K562 (cell line): ENCODE measurements at regions not wholly inside any gene's neighbourhood (a gene's known extent, or its start where the extent isn't known, plus 50 kb on each side); places are given as distances from the start of the nearest gene placed in this dataset.

Experiments
- ATAC-seq: fragments of 200-7000 bp; cut with Tn5 transposase; 3 replicates; pipeline ENCODE4 v1.9.1; 2020; ENCODE audit warnings: moderate library complexity
- BruUV-seq: library from RNA; stranded (reverse); fragments of 400-500 nt; replicated peaks from 2 replicates; lab custom pipeline; 2021; lab: Mats Ljungman, UMichigan
- CTCF ChIA-PET: fragments of 300-600 bp; formaldehyde crosslinking; extraction: SDS; loops from one replicate; lab custom pipeline; 2021; ENCODE audit warnings: low intra/inter-chr PET ratio; lab: Yijun Ruan, JAX
- POLR2A ChIA-PET: fragments of 300-600, 350-650 bp; sonication (Branson Sonifier 250); formaldehyde crosslinking; extraction: SDS; loops from one replicate; lab custom pipeline; 2021; ENCODE audit warnings: antibody characterized with exemption, inconsistent platforms; lab: Yijun Ruan, JAX
- DNase-seq, 4 experiments: peaks; one replicate each; pipeline versions ENCODE4 v3.0.0 to v3.0.0-alpha.2; 2011 to 2018; ENCODE audit warnings: low spot score in 3 of 4, mixed read lengths in 3 of 4; ENCODE audit errors: extremely low read depth in 1 of 4
- FAIRE-seq: peaks from 2 replicates; lab custom pipeline; 2011; peaks lifted over from hg19 to GRCh38; lab: Jason Lieb, UNC
- H2AFZ ChIP-seq: 2 replicates; pipeline ENCODE4 v1.6.0; 2011; ENCODE audit warnings: low read depth, low read length, control low read depth, inconsistent platforms
- H3K27ac ChIP-seq: fragments of 200-600 bp; 3 replicates; pipeline ENCODE4 v1.8.0; 2011; ENCODE audit warnings: low read depth, mild to moderate bottlenecking, control low read depth, inconsistent platforms, low read length, moderate library complexity, mixed read lengths; ENCODE audit errors: extremely low read depth
- H3K27me3 ChIP-seq, 2 experiments: fragments of 300-600 bp in 1 of 2; 2 replicates in 1 of 2; 3 replicates in 1 of 2; pipeline versions ENCODE4 v1.6.0 to v1.8.0; 2011; ENCODE audit warnings: inconsistent platforms in 2 of 2, low read length in 2 of 2, mild to moderate bottlenecking in 1 of 2, mixed read lengths in 1 of 2, moderate library complexity in 1 of 2; ENCODE audit not compliant: control insufficient read depth in 2 of 2, insufficient read depth in 2 of 2
- H3K36me3 ChIP-seq: fragments of 300-600 bp; 3 replicates; pipeline ENCODE4 v1.8.0; 2011; ENCODE audit warnings: mild to moderate bottlenecking, low read length, inconsistent platforms; ENCODE audit not compliant: control insufficient read depth, insufficient read depth
- H3K4me1 ChIP-seq, 2 experiments: fragments of 200-600 bp in 1 of 2; replicated peaks in 1 of 2; 2 replicates in 1 of 2; 3 replicates in 1 of 2; pipeline versions ENCODE4 v1.5.1 to v1.8.0; 2011; ENCODE audit warnings: inconsistent platforms in 2 of 2, low read length in 2 of 2, mild to moderate bottlenecking in 1 of 2, mixed read lengths in 1 of 2, moderate library complexity in 1 of 2; ENCODE audit not compliant: control insufficient read depth in 2 of 2, insufficient read depth in 2 of 2
- H3K4me2 ChIP-seq: 2 replicates; pipeline ENCODE4 v1.6.1; 2011; ENCODE audit warnings: low read length, control low read depth, inconsistent platforms, mixed read lengths; ENCODE audit not compliant: insufficient read depth
- H3K4me3 ChIP-seq: fragments of 200-600 bp; sonication (generic), shearing (Covaris generic); 2 replicates; pipeline ENCODE4 v1.5.1; 2016; ENCODE audit warnings: control low read depth, inconsistent platforms
- H3K79me2 ChIP-seq: fragments of 200-600 bp; 3 replicates; pipeline ENCODE4 v1.8.0; 2011; ENCODE audit warnings: low read length, inconsistent platforms; ENCODE audit not compliant: control insufficient read depth, insufficient read depth
- H3K9ac ChIP-seq, 2 experiments: 2 replicates each; pipeline versions ENCODE4 v1.6.0 to v1.6.1; 2011; ENCODE audit warnings: low read depth in 2 of 2, low read length in 2 of 2, control low read depth in 1 of 2, inconsistent platforms in 1 of 2, mild to moderate bottlenecking in 1 of 2, mixed read lengths in 1 of 2; ENCODE audit not compliant: insufficient read depth in 1 of 2
- H3K9me1 ChIP-seq: one replicate; pipeline ENCODE4 v1.6.0; 2011; ENCODE audit warnings: inconsistent platforms, mild to moderate bottlenecking, low read length, moderate library complexity; ENCODE audit not compliant: control insufficient read depth, insufficient read depth
- H3K9me3 ChIP-seq: replicated peaks from 2 replicates; pipeline ENCODE4 v1.5.1; 2011; ENCODE audit warnings: low read depth, low read length, inconsistent platforms; ENCODE audit not compliant: control insufficient read depth, insufficient read depth
- H4K20me1 ChIP-seq: replicated peaks from 2 replicates; pipeline ENCODE4 v1.6.1; 2011; ENCODE audit warnings: low read length, inconsistent platforms, mixed read lengths; ENCODE audit not compliant: control insufficient read depth, insufficient read depth
- BMI1 ChIP-seq: fragments of 150-350 bp; IDR thresholded peaks from 2 replicates; pipeline ENCODE4 v1.6.1; 2014; ENCODE audit warnings: low read length
- ERF ChIP-seq: fragments of 450-650 bp; formaldehyde crosslinking; IDR thresholded peaks from 2 replicates; pipeline ENCODE4 v1.4.0; 2020; ENCODE audit warnings: mild to moderate bottlenecking, mixed read lengths
- LCOR ChIP-seq: sonication (generic); formaldehyde crosslinking; IDR thresholded peaks from 2 replicates; pipeline ENCODE4 v1.8.0; 2022; ENCODE audit warnings: mild to moderate bottlenecking, missing genetic modification reagents
- RBM17 ChIP-seq: fragments of 200-400 bp; formaldehyde crosslinking; IDR thresholded peaks from 2 replicates; pipeline ENCODE4 v1.6.1; 2017; ENCODE audit warnings: low read depth, mild to moderate bottlenecking, low read length, borderline replicate concordance
- in situ Hi-C: fragments of 300-500 bp; cut with MboI; formaldehyde crosslinking; loops from 4 replicates; pipeline ENCODE4 v1.15.0; 2018; ENCODE audit warnings: inconsistent platforms, mixed read lengths
- intact Hi-C: fragments of 100-400 bp; cut with micrococcal nuclease; formaldehyde crosslinking; loops from 2 replicates; pipeline ENCODE4 v1.14.2; 2022
- TF ChIP-seq, protein P1 (sequence below): fragments of 200-600 bp; sonication (generic); IDR thresholded peaks from one replicate; pipeline ENCODE4 v1.6.1; 2012; ENCODE audit warnings: mild to moderate bottlenecking, low read depth, low read length, inconsistent platforms

DNA sequence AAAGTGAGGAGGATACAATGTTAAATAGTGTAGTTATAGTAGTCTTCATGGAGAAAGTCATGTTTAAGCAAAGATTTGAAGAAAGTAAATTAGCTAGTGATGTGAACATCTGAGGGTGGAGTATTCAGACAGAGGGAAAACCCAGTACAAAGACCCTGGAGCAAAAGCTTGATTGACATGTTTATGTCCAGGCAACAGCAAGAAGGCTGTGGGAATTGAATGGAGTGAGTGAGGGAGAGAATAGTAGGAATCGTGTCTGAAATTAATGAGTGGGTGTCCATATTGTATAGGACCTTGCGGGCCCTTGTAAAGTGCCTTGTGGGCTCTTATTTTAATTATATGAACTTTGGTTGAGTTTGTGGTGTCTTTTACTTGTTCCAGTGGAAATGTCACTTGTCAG lies 424.1 kb upstream of the KIRREL3 start (continued):
- TF ChIP-seq RBM17: no peak

DNA sequence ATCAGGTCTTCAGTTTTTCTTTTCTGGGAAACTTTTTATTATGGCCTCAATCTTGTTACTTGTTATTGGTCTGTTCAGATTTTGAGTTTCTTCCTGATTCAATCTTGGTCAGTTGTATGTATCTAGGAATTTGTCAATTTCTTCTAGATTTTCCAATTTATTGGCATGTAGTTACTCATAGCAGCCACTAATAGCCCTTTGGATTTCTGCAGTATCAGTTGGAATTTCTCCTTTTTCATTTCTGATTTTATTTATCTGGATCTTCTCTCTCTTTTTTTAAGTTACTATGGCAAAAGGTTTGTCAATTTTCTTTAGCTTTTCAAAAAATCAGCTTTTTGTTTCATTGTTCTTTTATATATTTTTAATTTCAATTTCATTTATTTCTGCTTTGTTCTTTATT lies 419.6 kb upstream of the KIRREL3 start:
- no peak for ATAC-seq
- ChIA-PET POLR2A (no interaction called here), CTCF (no interaction called here)
- Histone ChIP-seq H3K27me3 (no peaks in the 10 kb centered on the region), H3K9me3 (no peaks in the 10 kb centered on the region; the same call in 1 of the 2 replicates), H2AFZ (no peak overlapping the region), H3K9ac (no peak overlapping the region), H3K4me3 (no peak overlapping the region), H3K4me1 (no peaks in the 10 kb centered on the region), H3K4me2 (no peak overlapping the region), H3K27ac (no peak overlapping the region), H3K36me3 (no peaks in the 10 kb centered on the region), H4K20me1 (no peaks in the 10 kb centered on the region), H3K9me1 (no peaks in the 10 kb centered on the region), H3K79me2 (no peaks in the 10 kb centered on the region)
- in situ Hi-C loops (no loop called here), intact Hi-C loops (no loop called here)
- no peak for TF ChIP-seq LCOR (CRISPR knock-in tag)
- no peak for TF ChIP-seq BMI1
- TF ChIP-seq ERF: no peak
- TF ChIP-seq, protein P1, sequence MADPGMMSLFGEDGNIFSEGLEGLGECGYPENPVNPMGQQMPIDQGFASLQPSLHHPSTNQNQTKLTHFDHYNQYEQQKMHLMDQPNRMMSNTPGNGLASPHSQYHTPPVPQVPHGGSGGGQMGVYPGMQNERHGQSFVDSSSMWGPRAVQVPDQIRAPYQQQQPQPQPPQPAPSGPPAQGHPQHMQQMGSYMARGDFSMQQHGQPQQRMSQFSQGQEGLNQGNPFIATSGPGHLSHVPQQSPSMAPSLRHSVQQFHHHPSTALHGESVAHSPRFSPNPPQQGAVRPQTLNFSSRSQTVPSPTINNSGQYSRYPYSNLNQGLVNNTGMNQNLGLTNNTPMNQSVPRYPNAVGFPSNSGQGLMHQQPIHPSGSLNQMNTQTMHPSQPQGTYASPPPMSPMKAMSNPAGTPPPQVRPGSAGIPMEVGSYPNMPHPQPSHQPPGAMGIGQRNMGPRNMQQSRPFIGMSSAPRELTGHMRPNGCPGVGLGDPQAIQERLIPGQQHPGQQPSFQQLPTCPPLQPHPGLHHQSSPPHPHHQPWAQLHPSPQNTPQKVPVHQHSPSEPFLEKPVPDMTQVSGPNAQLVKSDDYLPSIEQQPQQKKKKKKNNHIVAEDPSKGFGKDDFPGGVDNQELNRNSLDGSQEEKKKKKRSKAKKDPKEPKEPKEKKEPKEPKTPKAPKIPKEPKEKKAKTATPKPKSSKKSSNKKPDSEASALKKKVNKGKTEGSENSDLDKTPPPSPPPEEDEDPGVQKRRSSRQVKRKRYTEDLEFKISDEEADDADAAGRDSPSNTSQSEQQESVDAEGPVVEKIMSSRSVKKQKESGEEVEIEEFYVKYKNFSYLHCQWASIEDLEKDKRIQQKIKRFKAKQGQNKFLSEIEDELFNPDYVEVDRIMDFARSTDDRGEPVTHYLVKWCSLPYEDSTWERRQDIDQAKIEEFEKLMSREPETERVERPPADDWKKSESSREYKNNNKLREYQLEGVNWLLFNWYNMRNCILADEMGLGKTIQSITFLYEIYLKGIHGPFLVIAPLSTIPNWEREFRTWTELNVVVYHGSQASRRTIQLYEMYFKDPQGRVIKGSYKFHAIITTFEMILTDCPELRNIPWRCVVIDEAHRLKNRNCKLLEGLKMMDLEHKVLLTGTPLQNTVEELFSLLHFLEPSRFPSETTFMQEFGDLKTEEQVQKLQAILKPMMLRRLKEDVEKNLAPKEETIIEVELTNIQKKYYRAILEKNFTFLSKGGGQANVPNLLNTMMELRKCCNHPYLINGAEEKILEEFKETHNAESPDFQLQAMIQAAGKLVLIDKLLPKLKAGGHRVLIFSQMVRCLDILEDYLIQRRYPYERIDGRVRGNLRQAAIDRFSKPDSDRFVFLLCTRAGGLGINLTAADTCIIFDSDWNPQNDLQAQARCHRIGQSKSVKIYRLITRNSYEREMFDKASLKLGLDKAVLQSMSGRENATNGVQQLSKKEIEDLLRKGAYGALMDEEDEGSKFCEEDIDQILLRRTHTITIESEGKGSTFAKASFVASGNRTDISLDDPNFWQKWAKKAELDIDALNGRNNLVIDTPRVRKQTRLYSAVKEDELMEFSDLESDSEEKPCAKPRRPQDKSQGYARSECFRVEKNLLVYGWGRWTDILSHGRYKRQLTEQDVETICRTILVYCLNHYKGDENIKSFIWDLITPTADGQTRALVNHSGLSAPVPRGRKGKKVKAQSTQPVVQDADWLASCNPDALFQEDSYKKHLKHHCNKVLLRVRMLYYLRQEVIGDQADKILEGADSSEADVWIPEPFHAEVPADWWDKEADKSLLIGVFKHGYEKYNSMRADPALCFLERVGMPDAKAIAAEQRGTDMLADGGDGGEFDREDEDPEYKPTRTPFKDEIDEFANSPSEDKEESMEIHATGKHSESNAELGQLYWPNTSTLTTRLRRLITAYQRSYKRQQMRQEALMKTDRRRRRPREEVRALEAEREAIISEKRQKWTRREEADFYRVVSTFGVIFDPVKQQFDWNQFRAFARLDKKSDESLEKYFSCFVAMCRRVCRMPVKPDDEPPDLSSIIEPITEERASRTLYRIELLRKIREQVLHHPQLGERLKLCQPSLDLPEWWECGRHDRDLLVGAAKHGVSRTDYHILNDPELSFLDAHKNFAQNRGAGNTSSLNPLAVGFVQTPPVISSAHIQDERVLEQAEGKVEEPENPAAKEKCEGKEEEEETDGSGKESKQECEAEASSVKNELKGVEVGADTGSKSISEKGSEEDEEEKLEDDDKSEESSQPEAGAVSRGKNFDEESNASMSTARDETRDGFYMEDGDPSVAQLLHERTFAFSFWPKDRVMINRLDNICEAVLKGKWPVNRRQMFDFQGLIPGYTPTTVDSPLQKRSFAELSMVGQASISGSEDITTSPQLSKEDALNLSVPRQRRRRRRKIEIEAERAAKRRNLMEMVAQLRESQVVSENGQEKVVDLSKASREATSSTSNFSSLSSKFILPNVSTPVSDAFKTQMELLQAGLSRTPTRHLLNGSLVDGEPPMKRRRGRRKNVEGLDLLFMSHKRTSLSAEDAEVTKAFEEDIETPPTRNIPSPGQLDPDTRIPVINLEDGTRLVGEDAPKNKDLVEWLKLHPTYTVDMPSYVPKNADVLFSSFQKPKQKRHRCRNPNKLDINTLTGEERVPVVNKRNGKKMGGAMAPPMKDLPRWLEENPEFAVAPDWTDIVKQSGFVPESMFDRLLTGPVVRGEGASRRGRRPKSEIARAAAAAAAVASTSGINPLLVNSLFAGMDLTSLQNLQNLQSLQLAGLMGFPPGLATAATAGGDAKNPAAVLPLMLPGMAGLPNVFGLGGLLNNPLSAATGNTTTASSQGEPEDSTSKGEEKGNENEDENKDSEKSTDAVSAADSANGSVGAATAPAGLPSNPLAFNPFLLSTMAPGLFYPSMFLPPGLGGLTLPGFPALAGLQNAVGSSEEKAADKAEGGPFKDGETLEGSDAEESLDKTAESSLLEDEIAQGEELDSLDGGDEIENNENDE: no peak
- no peak for DNase-seq
- no TSS peak for BruUV-seq
- no peak for FAIRE-seq
